ENCODE measurements at regions not wholly inside any gene's neighbourhood (a gene's known extent, or its start where the extent isn't known, plus 50 kb on each side); places are given as distances from the start of the nearest gene placed in this dataset.
A peak's percentile ranks its signal among the peaks of the same experiment; 100 is the strongest.

GRCh38 chr18:29063346-29063745 is 886.4 kb upstream of the CDH2 start:
- Histone ChIP-seq H3K4me3 (replicated peaks; ENCODE audit: insufficient read depth, low read length) (no peak overlapping the region), H3K27me3 (ENCODE audit: insufficient read depth, poor library complexity, severe bottlenecking) (no peaks in the 10 kb centered on the region), H3K27ac (replicated peaks) (no peak overlapping the region)
- DNase-seq (ENCODE audit: low read depth in 1 of 2, low spot score in 1 of 2) = no peak
- TF ChIP-seq POLR2AphosphoS5 (IDR thresholded peaks at IDR 0.05; ENCODE audit: low read depth) (no peak), GABPA (IDR thresholded peaks at IDR 0.05; ENCODE audit: low read depth) (no peak)

GRCh38 chr18:29062921-29063320 is 886.0 kb upstream of the CDH2 start:
- Histone ChIP-seq H3K4me3 (replicated peaks; ENCODE audit: insufficient read depth, low read length) (no peak overlapping the region), H3K27me3 (ENCODE audit: insufficient read depth, poor library complexity, severe bottlenecking) (no peaks in the 10 kb centered on the region), H3K27ac (replicated peaks) (no peak overlapping the region)
- no peak for DNase-seq (ENCODE audit: low read depth in 1 of 2, low spot score in 1 of 2)
- TF ChIP-seq, protein P1, sequence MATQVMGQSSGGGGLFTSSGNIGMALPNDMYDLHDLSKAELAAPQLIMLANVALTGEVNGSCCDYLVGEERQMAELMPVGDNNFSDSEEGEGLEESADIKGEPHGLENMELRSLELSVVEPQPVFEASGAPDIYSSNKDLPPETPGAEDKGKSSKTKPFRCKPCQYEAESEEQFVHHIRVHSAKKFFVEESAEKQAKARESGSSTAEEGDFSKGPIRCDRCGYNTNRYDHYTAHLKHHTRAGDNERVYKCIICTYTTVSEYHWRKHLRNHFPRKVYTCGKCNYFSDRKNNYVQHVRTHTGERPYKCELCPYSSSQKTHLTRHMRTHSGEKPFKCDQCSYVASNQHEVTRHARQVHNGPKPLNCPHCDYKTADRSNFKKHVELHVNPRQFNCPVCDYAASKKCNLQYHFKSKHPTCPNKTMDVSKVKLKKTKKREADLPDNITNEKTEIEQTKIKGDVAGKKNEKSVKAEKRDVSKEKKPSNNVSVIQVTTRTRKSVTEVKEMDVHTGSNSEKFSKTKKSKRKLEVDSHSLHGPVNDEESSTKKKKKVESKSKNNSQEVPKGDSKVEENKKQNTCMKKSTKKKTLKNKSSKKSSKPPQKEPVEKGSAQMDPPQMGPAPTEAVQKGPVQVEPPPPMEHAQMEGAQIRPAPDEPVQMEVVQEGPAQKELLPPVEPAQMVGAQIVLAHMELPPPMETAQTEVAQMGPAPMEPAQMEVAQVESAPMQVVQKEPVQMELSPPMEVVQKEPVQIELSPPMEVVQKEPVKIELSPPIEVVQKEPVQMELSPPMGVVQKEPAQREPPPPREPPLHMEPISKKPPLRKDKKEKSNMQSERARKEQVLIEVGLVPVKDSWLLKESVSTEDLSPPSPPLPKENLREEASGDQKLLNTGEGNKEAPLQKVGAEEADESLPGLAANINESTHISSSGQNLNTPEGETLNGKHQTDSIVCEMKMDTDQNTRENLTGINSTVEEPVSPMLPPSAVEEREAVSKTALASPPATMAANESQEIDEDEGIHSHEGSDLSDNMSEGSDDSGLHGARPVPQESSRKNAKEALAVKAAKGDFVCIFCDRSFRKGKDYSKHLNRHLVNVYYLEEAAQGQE (IDR thresholded peaks at IDR 0.05; ENCODE audit: insufficient replicate concordance, low read depth) = no peak
- TF ChIP-seq POLR2AphosphoS5 (IDR thresholded peaks at IDR 0.05; ENCODE audit: low read depth) (no peak), GABPA (IDR thresholded peaks at IDR 0.05; ENCODE audit: low read depth) (no peak), SPI1 (IDR thresholded peaks at IDR 0.05; ENCODE audit: borderline replicate concordance, low read depth) (no peak)

- peak; percentile 26; the same call in 1 of the 2 replicates for TF ChIP-seq SPI1 (IDR thresholded peaks at IDR 0.05; ENCODE audit: borderline replicate concordance, low read depth)
- TF ChIP-seq, protein P1 (IDR thresholded peaks at IDR 0.05; ENCODE audit: insufficient replicate concordance, low read depth) = no peak
- Histone ChIP-seq H3K27ac (replicated peaks) (no peak overlapping the region), H3K27me3 (ENCODE audit: insufficient read depth, poor library complexity, severe bottlenecking) (no peaks in the 10 kb centered on the region), H3K4me3 (replicated peaks; ENCODE audit: insufficient read depth, low read length) (no peak overlapping the region)
- no peak for DNase-seq (ENCODE audit: low read depth in 1 of 2, low spot score in 1 of 2)
These were observed 883.4 kb upstream of the CDH2 start for GRCh38 chr18:29060349-29060748.

DNA sequence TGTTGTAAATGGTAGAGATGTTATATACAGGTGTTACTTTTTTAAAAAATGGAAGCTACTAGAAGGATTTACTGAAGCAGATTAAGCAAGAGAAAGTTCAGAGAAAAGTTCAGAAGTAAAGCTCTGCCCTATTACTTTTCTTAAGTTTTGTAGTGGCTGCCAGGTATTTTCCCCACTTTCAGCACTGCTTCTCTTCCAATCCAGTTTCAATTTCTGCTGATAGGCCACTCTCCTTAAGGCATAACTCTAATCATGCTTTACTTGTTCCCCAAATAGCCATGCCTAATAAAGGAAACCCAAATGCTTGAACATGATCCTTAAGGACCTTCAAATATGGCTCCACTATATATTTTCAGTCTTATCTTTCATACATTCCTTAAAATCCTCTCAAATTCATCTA is 880.8 kb upstream of the CDH2 start:
- DNase-seq (ENCODE audit: low read depth in 1 of 2, low spot score in 1 of 2) = no peak
- no peak overlapping the region for H3K27ac ChIP-seq (replicated peaks)
- TF ChIP-seq POLR2AphosphoS5 (IDR thresholded peaks at IDR 0.05; ENCODE audit: low read depth) = no peak
- TF ChIP-seq, protein P1 (IDR thresholded peaks at IDR 0.05; ENCODE audit: insufficient replicate concordance, low read depth) = no peak
- TF ChIP-seq, protein P2, sequence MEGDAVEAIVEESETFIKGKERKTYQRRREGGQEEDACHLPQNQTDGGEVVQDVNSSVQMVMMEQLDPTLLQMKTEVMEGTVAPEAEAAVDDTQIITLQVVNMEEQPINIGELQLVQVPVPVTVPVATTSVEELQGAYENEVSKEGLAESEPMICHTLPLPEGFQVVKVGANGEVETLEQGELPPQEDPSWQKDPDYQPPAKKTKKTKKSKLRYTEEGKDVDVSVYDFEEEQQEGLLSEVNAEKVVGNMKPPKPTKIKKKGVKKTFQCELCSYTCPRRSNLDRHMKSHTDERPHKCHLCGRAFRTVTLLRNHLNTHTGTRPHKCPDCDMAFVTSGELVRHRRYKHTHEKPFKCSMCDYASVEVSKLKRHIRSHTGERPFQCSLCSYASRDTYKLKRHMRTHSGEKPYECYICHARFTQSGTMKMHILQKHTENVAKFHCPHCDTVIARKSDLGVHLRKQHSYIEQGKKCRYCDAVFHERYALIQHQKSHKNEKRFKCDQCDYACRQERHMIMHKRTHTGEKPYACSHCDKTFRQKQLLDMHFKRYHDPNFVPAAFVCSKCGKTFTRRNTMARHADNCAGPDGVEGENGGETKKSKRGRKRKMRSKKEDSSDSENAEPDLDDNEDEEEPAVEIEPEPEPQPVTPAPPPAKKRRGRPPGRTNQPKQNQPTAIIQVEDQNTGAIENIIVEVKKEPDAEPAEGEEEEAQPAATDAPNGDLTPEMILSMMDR (IDR thresholded peaks at IDR 0.05; ENCODE audit: insufficient read depth, low read length) = no peak
- no peak for TF ChIP-seq GABPA (IDR thresholded peaks at IDR 0.05; ENCODE audit: low read depth)
- no peak for TF ChIP-seq SPI1 (IDR thresholded peaks at IDR 0.05; ENCODE audit: borderline replicate concordance, low read depth)
- no peaks in the 10 kb centered on the region for H3K27me3 ChIP-seq (ENCODE audit: insufficient read depth, poor library complexity, severe bottlenecking)
- no peak overlapping the region for H3K4me3 ChIP-seq (replicated peaks; ENCODE audit: insufficient read depth, low read length)

DNA sequence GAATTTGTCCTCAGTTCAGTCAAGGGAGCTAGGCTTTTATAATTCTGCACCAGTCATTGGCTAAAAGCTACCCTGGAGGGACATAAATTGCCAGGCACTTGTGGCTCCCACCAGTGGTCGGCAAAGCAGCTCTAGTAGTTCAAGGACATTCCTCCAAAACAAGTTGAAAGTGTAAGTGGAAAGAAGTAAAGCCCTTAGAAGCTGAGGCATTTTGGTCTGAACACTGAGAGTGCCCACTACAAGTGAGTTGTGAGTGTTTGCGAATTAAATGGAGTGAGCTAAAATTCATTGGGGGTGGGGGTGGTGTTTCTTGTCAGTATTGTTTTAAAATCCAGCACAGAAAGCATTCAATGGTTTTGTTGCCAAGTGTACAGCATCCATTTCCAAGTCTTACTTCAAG is 879.9 kb upstream of the CDH2 start:
- Histone ChIP-seq H3K27me3 (ENCODE audit: insufficient read depth, poor library complexity, severe bottlenecking) (no peaks in the 10 kb centered on the region), H3K4me3 (replicated peaks; ENCODE audit: insufficient read depth, low read length) (no peak overlapping the region), H3K27ac (replicated peaks) (no peak overlapping the region)
- TF ChIP-seq, protein P2 (IDR thresholded peaks at IDR 0.05; ENCODE audit: insufficient read depth, low read length) = no peak
- TF ChIP-seq POLR2AphosphoS5 (IDR thresholded peaks at IDR 0.05; ENCODE audit: low read depth) = no peak
- TF ChIP-seq, protein P1 (IDR thresholded peaks at IDR 0.05; ENCODE audit: insufficient replicate concordance, low read depth) = no peak
- no peak for TF ChIP-seq GABPA (IDR thresholded peaks at IDR 0.05; ENCODE audit: low read depth)
- no peak for TF ChIP-seq SPI1 (IDR thresholded peaks at IDR 0.05; ENCODE audit: borderline replicate concordance, low read depth)
- no peak for DNase-seq (ENCODE audit: low read depth in 1 of 2, low spot score in 1 of 2)
